Fibroblast of the aortic adventitia (primary cell): ENCODE measurements at regions not wholly inside any gene's neighbourhood (a gene's known extent, or its start where the extent isn't known, plus 50 kb on each side); places are given as distances from the start of the nearest gene placed in this dataset.

Experiments
- DNase-seq: peaks from one replicate; pipeline ENCODE4 v3.0.0-alpha.2; 2010; ENCODE audit warnings: low read depth
- H3K4me3 ChIP-seq: 2 replicates; pipeline ENCODE4 v1.5.1; 2011; ENCODE audit warnings: low read depth, mild to moderate bottlenecking, control low read depth, low read length, moderate library complexity
- CTCF ChIP-seq: IDR thresholded peaks from 2 replicates; pipeline ENCODE4 v1.5.1; 2011; ENCODE audit warnings: mild to moderate bottlenecking, low read length, control low read depth, inconsistent platforms; ENCODE audit not compliant: insufficient read depth

- no peak overlapping the region for H3K4me3 ChIP-seq
- TF ChIP-seq CTCF: no peak
- DNase-seq: no peak
Measured at GRCh38 chr2:38427936-38428335, 50.9 kb upstream of the ATL2 start.

GRCh38 chr2:38427054-38427453 is 50.0 kb upstream of the ATL2 start:
- no peak for DNase-seq

More at GRCh38 chr2:38427054-38427453, 50.0 kb upstream of the ATL2 start:
- no peak overlapping the region for H3K4me3 ChIP-seq
- TF ChIP-seq CTCF: no peak
